Right lobe of liver (tissue), 6 donors: ENCODE measurements at regions not wholly inside any gene's neighbourhood (a gene's known extent, or its start where the extent isn't known, plus 50 kb on each side); places are given as distances from the start of the nearest gene placed in this dataset.

ENCODE experiments used
- ATAC-seq, 4 donors: fragments of 200-7000 bp; cut with Tn5 transposase; one replicate each; pipeline ENCODE4 v1.9.1; 2020; ENCODE audit warnings: mild to moderate bottlenecking in 4 of 4, moderate library complexity in 4 of 4
- DNase-seq, 3 donors: peaks; one replicate each; pipeline ENCODE4 v3.0.0-alpha.2; 2020
- H3K27ac ChIP-seq, 3 donors: fragments of 200-600 bp; one replicate each; pipeline ENCODE4 v1.8.0; 2022
- H3K27me3 ChIP-seq, 2 donors: fragments of 200-600 bp; one replicate each; pipeline ENCODE4 v1.8.0; 2022
- H3K36me3 ChIP-seq, 4 donors: fragments of 200-600 bp; sonication (generic) in 1 of 4; one replicate each; pipeline versions ENCODE4 v1.5.1 to v1.8.0; 2017 to 2022; ENCODE audit warnings: control low read depth in 1 of 4
- H3K4me1 ChIP-seq, 4 donors: fragments of 200-600 bp; sonication (generic) in 1 of 4; one replicate each; pipeline versions ENCODE4 v1.5.1 to v1.8.0; 2017 to 2022; ENCODE audit warnings: control low read depth in 1 of 4
- H3K4me3 ChIP-seq, 3 donors: fragments of 200-600 bp; one replicate each; pipeline ENCODE4 v1.8.0; 2022
- H3K9me3 ChIP-seq, 4 donors: fragments of 200-600 bp; sonication (generic) in 1 of 4; one replicate each; pipeline versions ENCODE4 v1.5.1 to v1.8.0; 2017 to 2022; ENCODE audit warnings: control low read depth in 1 of 4
- CTCF ChIP-seq, 4 donors: fragments of 200-600 bp in 3 of 4; fragments of 450-650 bp in 1 of 4; IDR thresholded peaks; one replicate each; pipeline versions ENCODE4 v1.5.1 to v1.8.0; 2016 to 2022; ENCODE audit warnings: antibody characterized with exemption in 4 of 4, mild to moderate bottlenecking in 2 of 4
- POLR2A ChIP-seq: fragments of 450-650 bp; IDR thresholded peaks from one replicate; pipeline ENCODE4 v1.6.1; 2017; ENCODE audit warnings: antibody characterized with exemption, mild to moderate bottlenecking
- WGBS: methylation state at CpG from one replicate; pipeline ENCODE4 v1.1.6; 2018; ENCODE audit warnings: low coverage, low lambda C conversion rate; ENCODE audit not compliant: insufficient coverage; ENCODE audit errors: missing lambda C conversion rate; 5-methylcytosine and 5-hydroxymethylcytosine counted together
- intact Hi-C, 2 donors: fragments of 100-400 bp; cut with DNase I; formaldehyde crosslinking; loops; one replicate each; pipeline versions ENCODE4 v1.11.2 to v1.14.1; 2022
- donor health status: DM: no; HTN: yes; CAD: no.
- donor health status: DM: no; HTN: no; CAD: no.
- donor health status: DM: no; HTN: no; CAD: no.
- donor health status: DM: no; HTN: yes; CAD: no.
- donor health status: DM: no; HTN: yes; CAD: no.

DNA sequence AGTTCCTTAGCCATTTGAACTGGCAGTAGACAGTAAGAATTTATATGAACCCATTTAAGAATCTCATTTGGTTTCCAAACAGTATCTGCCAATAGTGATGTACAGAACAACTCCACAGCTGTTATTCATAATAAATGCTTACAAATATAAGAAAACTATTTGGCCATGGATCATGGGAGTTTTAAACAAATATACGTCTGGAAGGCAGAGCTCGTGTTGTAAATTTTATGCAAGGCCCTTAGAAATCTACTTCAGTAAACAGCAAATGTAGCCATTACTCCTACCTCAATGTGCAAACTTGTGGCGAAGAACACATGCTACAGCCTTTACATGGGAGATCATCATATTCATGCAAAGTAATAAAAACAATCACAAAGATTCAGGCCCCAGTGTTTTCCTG is 65.3 kb upstream of the NANOGP8 start:
- DNase-seq, result no peak

GRCh38 chr15:35145336-35145735 is 60.2 kb upstream of the NANOGP8 start:
- 100% methylated on average over 1 of the region's 1 CpG for WGBS
- H3K9me3 ChIP-seq, result no peaks in the 10 kb centered on the region
- ATAC-seq, result no peak
- no peak for TF ChIP-seq POLR2A
- TF ChIP-seq CTCF (IDR thresholded peaks at IDR 0.05), result no peak
- H3K4me1 ChIP-seq, result no peaks in the 10 kb centered on the region
- H3K27ac ChIP-seq, result no peak overlapping the region
- H3K4me3 ChIP-seq, result no peak overlapping the region
- intact Hi-C loops, result no loop called here
- H3K36me3 ChIP-seq, result no peaks in the 10 kb centered on the region
- no peak for DNase-seq
- H3K27me3 ChIP-seq, result no peaks in the 10 kb centered on the region

More for the DNA sequence above, 65.3 kb upstream of the NANOGP8 start:
- H3K4me1 ChIP-seq, result no peaks in the 10 kb centered on the region
- no peak for ATAC-seq
- 70% methylated on average over 2 of the region's 3 CpGs for WGBS
- no peaks in the 10 kb centered on the region for H3K27me3 ChIP-seq
- TF ChIP-seq CTCF (IDR thresholded peaks at IDR 0.05) (no peak), POLR2A (no peak)
- H3K27ac ChIP-seq, result no peak overlapping the region
- no peak overlapping the region for H3K4me3 ChIP-seq
- H3K9me3 ChIP-seq, result no peaks in the 10 kb centered on the region
- H3K36me3 ChIP-seq, result no peaks in the 10 kb centered on the region
- intact Hi-C loops, result no loop called here

GRCh38 chr15:35142578-35142977 is 57.5 kb upstream of the NANOGP8 start:
- no peak for TF ChIP-seq POLR2A
- no peak for TF ChIP-seq CTCF (IDR thresholded peaks at IDR 0.05)
- H3K36me3 ChIP-seq, result no peaks in the 10 kb centered on the region
- H3K27me3 ChIP-seq, result no peaks in the 10 kb centered on the region
- ATAC-seq (no peak), DNase-seq (no peak)
- H3K4me3 ChIP-seq, result no peak overlapping the region
- no peaks in the 10 kb centered on the region for H3K4me1 ChIP-seq
- no peaks in the 10 kb centered on the region for H3K9me3 ChIP-seq
- H3K27ac ChIP-seq, result no peak overlapping the region
- intact Hi-C loops, result no loop called here
- WGBS, result 71% methylated on average over 2 of the region's 3 CpGs

GRCh38 chr15:35141743-35142471 is 56.8 kb upstream of the NANOGP8 start:
- Histone ChIP-seq H3K27me3 (no peaks in the 10 kb centered on the region), H3K9me3 (no peaks in the 10 kb centered on the region), H3K4me1 (no peaks in the 10 kb centered on the region), H3K4me3 (no peak overlapping the region), H3K27ac (no peak overlapping the region), H3K36me3 (no peaks in the 10 kb centered on the region)
- TF ChIP-seq CTCF (IDR thresholded peaks at IDR 0.05), result no peak
- no peak for TF ChIP-seq POLR2A
- DNase-seq, result no peak
- ATAC-seq, result no peak
- intact Hi-C loops, result no loop called here

GRCh38 chr15:35139822-35140221 is 54.7 kb upstream of the NANOGP8 start:
- H3K36me3 ChIP-seq, result no peaks in the 10 kb centered on the region
- ATAC-seq (no peak), DNase-seq (no peak)
- no peaks in the 10 kb centered on the region for H3K9me3 ChIP-seq
- TF ChIP-seq POLR2A (no peak), CTCF (IDR thresholded peaks at IDR 0.05) (no peak)
- WGBS, result 93% methylated on average over 6 of the region's 6 CpGs
- no peaks in the 10 kb centered on the region for H3K4me1 ChIP-seq
- no peak overlapping the region for H3K27ac ChIP-seq
- no peaks in the 10 kb centered on the region for H3K27me3 ChIP-seq
- no peak overlapping the region for H3K4me3 ChIP-seq
- intact Hi-C loops, result no loop called here
